ENCODE measurements at regions not wholly inside any gene's neighbourhood (a gene's known extent, or its start where the extent isn't known, plus 50 kb on each side); places are given as distances from the start of the nearest gene placed in this dataset.

DNA sequence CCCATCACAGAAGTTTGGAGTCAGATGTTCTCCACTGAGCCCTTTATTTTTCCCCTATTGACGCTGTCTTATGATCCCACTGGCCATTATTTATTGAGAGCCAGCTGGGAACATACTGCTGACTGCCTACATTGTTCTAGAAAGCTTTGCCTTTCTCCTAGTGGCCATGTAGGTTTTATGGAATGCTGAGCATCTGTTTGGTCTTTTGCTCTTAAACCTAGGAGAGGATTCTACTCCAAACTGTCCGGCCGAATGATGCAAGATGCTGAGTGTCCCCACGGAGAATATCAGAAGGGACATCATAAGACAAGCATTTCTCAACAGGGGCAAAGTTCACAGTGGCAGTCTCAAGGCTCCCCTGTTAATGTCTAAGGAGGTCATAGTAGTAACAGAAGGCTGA is 171.4 kb downstream of the ARRDC4 start:
- TF ChIP-seq EZH2phosphoT487 (IDR thresholded peaks at IDR 0.05; ENCODE audit: borderline replicate concordance, low read length): no peak
- TF ChIP-seq, protein P1, sequence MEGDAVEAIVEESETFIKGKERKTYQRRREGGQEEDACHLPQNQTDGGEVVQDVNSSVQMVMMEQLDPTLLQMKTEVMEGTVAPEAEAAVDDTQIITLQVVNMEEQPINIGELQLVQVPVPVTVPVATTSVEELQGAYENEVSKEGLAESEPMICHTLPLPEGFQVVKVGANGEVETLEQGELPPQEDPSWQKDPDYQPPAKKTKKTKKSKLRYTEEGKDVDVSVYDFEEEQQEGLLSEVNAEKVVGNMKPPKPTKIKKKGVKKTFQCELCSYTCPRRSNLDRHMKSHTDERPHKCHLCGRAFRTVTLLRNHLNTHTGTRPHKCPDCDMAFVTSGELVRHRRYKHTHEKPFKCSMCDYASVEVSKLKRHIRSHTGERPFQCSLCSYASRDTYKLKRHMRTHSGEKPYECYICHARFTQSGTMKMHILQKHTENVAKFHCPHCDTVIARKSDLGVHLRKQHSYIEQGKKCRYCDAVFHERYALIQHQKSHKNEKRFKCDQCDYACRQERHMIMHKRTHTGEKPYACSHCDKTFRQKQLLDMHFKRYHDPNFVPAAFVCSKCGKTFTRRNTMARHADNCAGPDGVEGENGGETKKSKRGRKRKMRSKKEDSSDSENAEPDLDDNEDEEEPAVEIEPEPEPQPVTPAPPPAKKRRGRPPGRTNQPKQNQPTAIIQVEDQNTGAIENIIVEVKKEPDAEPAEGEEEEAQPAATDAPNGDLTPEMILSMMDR (IDR thresholded peaks at IDR 0.05; ENCODE audit: low read depth, low read length, poor library complexity, severe bottlenecking): no peak
- Histone ChIP-seq H3K27ac (ENCODE audit: low read depth, low read length) (no peak overlapping the region), H3F3A (ENCODE audit: control insufficient read depth, insufficient read depth) (no peaks in the 10 kb centered on the region), H4K20me1 (ENCODE audit: control insufficient read depth, insufficient read depth, low read depth, low read length) (no peaks in the 10 kb centered on the region), H3K9me3 (ENCODE audit: control insufficient read depth, insufficient read depth, low read length) (no peaks in the 10 kb centered on the region), H3K9me2 (replicated peaks; ENCODE audit: control insufficient read depth, low read length) (no peaks in the 10 kb centered on the region), H3K4me2 (ENCODE audit: low read length) (no peak overlapping the region), H3K4me3 (ENCODE audit: low read length) (no peak overlapping the region), H3K4me1 (ENCODE audit: control insufficient read depth, low read length) (peaks cover 5% of the 10 kb centered on the region; the same call in 1 of the 2 replicates), H3K27me3 (ENCODE audit: control insufficient read depth, low read length) (no peaks in the 10 kb centered on the region), H3K79me2 (ENCODE audit: control insufficient read depth, low read length) (no peaks in the 10 kb centered on the region), H3K36me3 (ENCODE audit: control insufficient read depth, low read length) (no peaks in the 10 kb centered on the region)

DNA sequence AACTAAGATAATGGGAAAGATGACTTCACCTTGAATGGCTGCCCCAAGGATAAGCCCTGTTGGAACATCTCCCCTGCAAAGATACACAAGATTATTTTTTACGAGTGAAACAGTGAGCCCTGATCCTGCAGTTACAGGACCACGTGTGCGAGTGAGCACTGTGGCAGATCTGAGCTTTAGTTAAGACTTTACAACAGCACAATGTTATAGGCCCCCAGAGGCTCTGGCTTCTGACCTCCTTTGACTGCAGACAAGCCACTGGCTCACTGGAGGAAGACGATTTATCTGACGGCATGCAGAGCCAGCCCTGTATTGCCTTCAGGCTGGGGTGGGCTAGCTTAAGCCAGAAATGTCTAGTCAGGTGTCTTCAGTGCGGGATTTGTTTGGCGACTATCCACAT is 174.4 kb downstream of the ARRDC4 start:
- TF ChIP-seq, protein P1 (IDR thresholded peaks at IDR 0.05; ENCODE audit: low read depth, low read length, poor library complexity, severe bottlenecking): no peak
- TF ChIP-seq EZH2phosphoT487 (IDR thresholded peaks at IDR 0.05; ENCODE audit: borderline replicate concordance, low read length): no peak
- no peaks in the 10 kb centered on the region for H3K9me2 ChIP-seq (replicated peaks; ENCODE audit: control insufficient read depth, low read length)

DNA sequence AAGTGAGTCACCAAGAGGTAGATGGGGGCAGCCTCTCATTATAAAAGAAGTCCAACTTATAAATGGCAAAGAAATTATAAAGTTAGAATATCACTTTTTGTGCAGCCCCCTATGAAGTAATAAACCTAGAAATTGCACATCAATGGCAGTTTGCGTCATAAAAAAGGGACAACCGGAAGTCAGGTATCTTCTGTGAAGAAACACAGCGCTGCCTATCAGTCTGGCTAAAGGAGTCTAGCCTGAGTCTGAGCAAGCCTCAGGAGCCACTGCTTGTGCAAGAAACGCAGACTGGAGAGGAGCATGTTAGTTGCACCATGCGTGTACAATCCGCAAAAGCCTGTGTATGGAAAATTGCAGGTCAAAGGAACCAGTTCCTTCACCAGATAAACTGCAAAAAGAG is 178.4 kb downstream of the ARRDC4 start:
- no peaks in the 10 kb centered on the region for H3K36me3 ChIP-seq (ENCODE audit: control insufficient read depth, low read length)
- H3K9me2 ChIP-seq (replicated peaks; ENCODE audit: control insufficient read depth, low read length): no peaks in the 10 kb centered on the region
- no peaks in the 10 kb centered on the region for H3K27me3 ChIP-seq (ENCODE audit: control insufficient read depth, low read length)
- no peak overlapping the region for H3K27ac ChIP-seq (ENCODE audit: low read depth, low read length)
- H3K79me2 ChIP-seq (ENCODE audit: control insufficient read depth, low read length): no peaks in the 10 kb centered on the region
- no peaks in the 10 kb centered on the region for H4K20me1 ChIP-seq (ENCODE audit: control insufficient read depth, insufficient read depth, low read depth, low read length)
- H3K9me3 ChIP-seq (ENCODE audit: control insufficient read depth, insufficient read depth, low read length): no peaks in the 10 kb centered on the region
- H3K4me1 ChIP-seq (ENCODE audit: control insufficient read depth, low read length): peaks cover 29% of the 10 kb centered on the region
- H3K4me3 ChIP-seq (ENCODE audit: low read length): no peak overlapping the region
- H3F3A ChIP-seq (ENCODE audit: control insufficient read depth, insufficient read depth): 0 out of 2 replicates have a peak, but pooled peaks cover 5% of the 10 kb centered on the region
- TF ChIP-seq EZH2phosphoT487 (IDR thresholded peaks at IDR 0.05; ENCODE audit: borderline replicate concordance, low read length): no peak
- TF ChIP-seq, protein P1 (IDR thresholded peaks at IDR 0.05; ENCODE audit: low read depth, low read length, poor library complexity, severe bottlenecking): no peak
- no peak overlapping the region for H3K4me2 ChIP-seq (ENCODE audit: low read length)

More for the DNA sequence above, 174.4 kb downstream of the ARRDC4 start:
- peaks cover 7% of the 10 kb centered on the region; the same call in 1 of the 2 replicates for H3K4me1 ChIP-seq (ENCODE audit: control insufficient read depth, low read length)
- H3K27ac ChIP-seq (ENCODE audit: low read depth, low read length): no peak overlapping the region
- H3F3A ChIP-seq (ENCODE audit: control insufficient read depth, insufficient read depth): 0 out of 2 replicates have a peak, but pooled peaks cover 5% of the 10 kb centered on the region
- no peaks in the 10 kb centered on the region for H3K79me2 ChIP-seq (ENCODE audit: control insufficient read depth, low read length)
- H3K36me3 ChIP-seq (ENCODE audit: control insufficient read depth, low read length): no peaks in the 10 kb centered on the region
- no peaks in the 10 kb centered on the region for H4K20me1 ChIP-seq (ENCODE audit: control insufficient read depth, insufficient read depth, low read depth, low read length)
- H3K27me3 ChIP-seq (ENCODE audit: control insufficient read depth, low read length): no peaks in the 10 kb centered on the region
- H3K4me3 ChIP-seq (ENCODE audit: low read length): no peak overlapping the region
- H3K9me3 ChIP-seq (ENCODE audit: control insufficient read depth, insufficient read depth, low read length): no peaks in the 10 kb centered on the region
- no peak overlapping the region for H3K4me2 ChIP-seq (ENCODE audit: low read length)

Measured in DOHH2 (cell line).